AG20443 (cell line): ENCODE measurements at regions not wholly inside any gene's neighbourhood (a gene's known extent, or its start where the extent isn't known, plus 50 kb on each side); places are given as distances from the start of the nearest gene placed in this dataset.

Experiments
- DNase-seq: peaks from one replicate; pipeline ENCODE4 v3.0.0; 2012; ENCODE audit warnings: low spot score, mixed read lengths

DNA sequence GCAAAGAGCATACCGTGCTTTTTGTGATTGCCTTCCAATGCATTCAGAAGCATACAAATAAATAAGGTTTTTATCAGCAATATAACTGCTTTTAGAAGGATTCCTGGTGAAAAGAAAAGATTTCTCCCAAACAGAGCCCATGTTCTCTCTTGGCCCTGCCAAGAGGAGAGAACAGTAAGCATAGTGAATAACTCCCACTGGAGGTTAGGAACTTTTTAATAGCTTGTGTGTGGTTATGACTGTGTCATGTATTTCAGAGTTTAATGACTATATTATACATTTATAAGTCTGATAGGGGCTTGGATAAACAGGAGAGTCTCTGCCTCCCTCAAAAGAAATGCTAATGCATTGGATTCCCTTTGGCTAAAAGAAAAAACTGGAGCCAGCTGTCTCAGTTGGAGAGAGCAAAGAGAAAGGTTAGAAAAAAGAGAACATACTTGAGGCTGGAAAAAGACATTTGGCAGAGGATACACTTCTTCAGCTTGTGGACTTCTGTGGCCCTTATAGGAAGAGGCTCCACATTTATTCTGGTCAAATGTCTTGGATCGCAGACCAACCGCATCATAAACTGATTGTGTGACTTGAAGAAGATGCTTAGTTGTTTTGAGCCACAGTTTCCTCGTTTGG is 63.0 kb upstream of the SPRED2 start:
- DNase-seq, result no peak

GRCh38 chr2:65494078-65494477 is 61.7 kb upstream of the SPRED2 start:
- DNase-seq, result no peak

DNA sequence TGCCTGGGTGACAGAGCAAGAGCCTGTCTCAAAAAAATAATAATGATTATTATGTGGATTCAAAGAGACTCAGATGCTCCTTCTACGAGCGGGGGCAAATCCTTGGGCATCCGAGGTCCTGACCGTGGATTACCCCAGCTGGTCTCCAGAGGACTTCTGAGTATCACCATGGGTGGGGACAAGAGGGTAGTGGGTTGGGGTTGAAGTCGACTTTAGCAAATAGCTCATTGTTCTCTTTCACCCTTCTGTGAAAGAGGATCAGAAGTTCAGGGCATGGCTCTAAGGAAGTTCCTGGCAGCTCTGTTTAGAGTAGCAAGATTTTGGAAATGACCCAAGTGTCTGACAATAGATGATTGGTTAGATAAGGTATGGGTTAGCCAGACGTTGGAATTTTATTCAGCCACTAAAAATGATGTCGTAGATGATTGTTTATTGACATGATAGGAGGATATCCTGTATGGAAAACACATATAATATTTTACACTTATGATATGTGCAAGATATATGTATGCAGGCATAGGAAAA is 59.0 kb upstream of the SPRED2 start:
- DNase-seq, result no peak

GRCh38 chr2:65490222-65490621 is 57.8 kb upstream of the SPRED2 start:
- no peak for DNase-seq

DNA sequence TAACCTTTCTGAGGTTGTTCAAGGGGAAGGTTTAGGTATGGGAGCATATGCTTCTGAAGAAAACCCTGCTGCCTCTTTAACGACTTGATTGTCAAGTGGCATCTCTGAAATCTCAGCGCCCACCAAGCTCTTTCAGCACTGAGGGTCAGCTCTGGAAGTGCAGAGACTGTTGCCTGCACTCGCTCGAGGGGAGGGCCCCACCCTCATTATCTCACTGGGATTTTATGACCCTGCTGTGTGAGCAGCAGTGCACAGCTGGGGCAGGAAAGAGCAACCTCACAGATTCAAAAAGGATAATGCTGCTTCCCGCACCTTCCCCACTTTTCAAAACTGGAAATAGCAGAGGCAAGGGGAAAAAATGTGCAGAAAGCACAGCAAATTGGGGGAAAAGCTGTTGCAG is 56.9 kb upstream of the SPRED2 start:
- no peak for DNase-seq

DNA sequence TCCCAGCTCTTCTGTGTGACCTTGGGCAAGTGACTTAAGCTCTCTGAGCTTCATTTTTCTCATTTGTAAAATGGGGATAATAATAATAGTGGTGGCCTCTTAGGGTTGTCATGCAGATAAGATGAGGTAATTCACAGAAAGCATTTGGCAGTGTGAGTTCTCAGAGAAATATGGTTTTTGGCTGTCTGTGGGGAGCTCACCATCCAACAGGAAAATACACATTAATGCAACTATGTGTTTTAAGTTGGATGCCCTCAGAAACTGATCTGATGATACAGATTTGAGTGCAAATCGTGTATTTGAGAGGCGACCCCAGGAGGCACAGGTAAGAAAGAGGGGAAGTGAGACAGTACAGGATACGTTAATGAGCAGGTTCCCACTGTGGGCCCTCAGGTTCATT is 56.1 kb upstream of the SPRED2 start:
- DNase-seq, result no peak

DNA sequence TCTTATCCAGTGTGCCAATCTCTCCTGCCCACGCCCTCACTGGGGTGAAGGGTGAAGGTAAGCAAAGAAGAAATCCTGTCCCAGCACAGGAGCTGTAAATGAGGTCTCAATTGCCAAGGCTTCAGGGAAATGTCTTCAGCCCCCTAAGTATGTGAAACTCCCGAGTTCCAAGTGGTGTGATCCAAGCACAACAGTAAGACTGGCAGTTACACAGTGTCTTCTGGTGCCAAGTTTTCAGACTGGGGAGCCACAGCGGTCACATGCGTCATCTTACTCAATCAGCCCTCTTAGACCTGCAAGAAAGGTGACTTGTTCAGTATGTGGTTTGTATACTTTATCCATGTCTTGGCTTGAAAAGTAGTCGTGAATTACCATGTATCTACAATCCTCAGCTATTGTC is 55.0 kb upstream of the SPRED2 start:
- DNase-seq, result no peak

- DNase-seq, result no peak
These were observed 54.4 kb upstream of the SPRED2 start for GRCh38 chr2:65486802-65487201.

- DNase-seq, result no peak
These were observed 53.9 kb upstream of the SPRED2 start for GRCh38 chr2:65486282-65486681.

- no peak for DNase-seq
These were observed 53.4 kb upstream of the SPRED2 start for GRCh38 chr2:65485839-65486238.

GRCh38 chr2:65483763-65484162 is 51.4 kb upstream of the SPRED2 start:
- DNase-seq, result no peak

DNA sequence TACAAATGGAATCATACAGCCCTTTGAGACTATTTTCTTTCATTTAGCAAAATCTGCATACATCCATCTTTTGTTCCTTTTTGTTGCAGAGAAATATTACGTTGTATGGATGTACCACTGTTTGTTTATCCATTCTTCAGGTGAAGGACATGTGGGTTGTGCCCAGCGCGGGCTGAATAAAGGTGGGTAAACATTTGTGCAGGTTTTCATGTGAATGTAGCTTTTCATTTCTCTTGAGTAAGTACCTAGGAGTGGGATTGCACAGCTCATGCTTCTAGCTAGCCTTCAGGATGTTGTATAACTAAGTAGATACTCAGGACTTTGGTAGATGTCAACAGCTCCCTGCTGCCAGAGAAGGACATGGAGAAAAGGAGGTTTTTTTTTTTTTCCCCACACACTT is 50.6 kb upstream of the SPRED2 start:
- DNase-seq, result no peak
